ENCODE measurements at regions not wholly inside any gene's neighbourhood (a gene's known extent, or its start where the extent isn't known, plus 50 kb on each side); places are given as distances from the start of the nearest gene placed in this dataset.

- no peaks in the 10 kb centered on the region for H3K4me1 ChIP-seq (ENCODE audit: insufficient read depth, low read length)
- no peak for TF ChIP-seq CTCF (conservative IDR thresholded peaks at IDR 0.05)
- no peak overlapping the region for H3K27ac ChIP-seq (ENCODE audit: insufficient read length, low read depth, low read length)
- H4K91ac ChIP-seq (ENCODE audit: insufficient read length, low read depth, low read length) = no peak overlapping the region
- H3K4me2 ChIP-seq (ENCODE audit: insufficient read depth, insufficient read length, low read length) = no peak overlapping the region
- Mint-ChIP-seq H3K4me1 (peaks cover 0 to 10% of the 10 kb centered on the region in 2 experiments; a peak in 2 of 4 replicates), H3K9me3 (no peaks in the 10 kb centered on the region), H3K27ac (no peak overlapping the region), H3K36me3 (ENCODE audit: insufficient read depth in 1 of 3, low read depth in 3 of 3) (no peaks in the 10 kb centered on the region), H3K4me3 (no peak overlapping the region), H3K27me3 (ENCODE audit: low read depth) (no peaks in the 10 kb centered on the region; the same call in 1 of the 2 replicates)
- H3K14ac ChIP-seq (ENCODE audit: insufficient read depth, low read length) = no peak overlapping the region
- no peaks in the 10 kb centered on the region for H3K27me3 ChIP-seq (ENCODE audit: insufficient read depth, low read length)
- H2AFZ ChIP-seq (ENCODE audit: low read length) = no peak overlapping the region
- no peak overlapping the region for H4K5ac ChIP-seq (ENCODE audit: insufficient read length, low read depth, low read length)
- H3K56ac ChIP-seq (ENCODE audit: insufficient read length, low read depth, low read length) = no peak overlapping the region
- no peaks in the 10 kb centered on the region for H4K20me1 ChIP-seq (ENCODE audit: control insufficient read depth, insufficient read depth, insufficient read length)
- no peaks in the 10 kb centered on the region for H3K79me2 ChIP-seq (ENCODE audit: insufficient read depth, low read length)
- no peak overlapping the region for H2BK12ac ChIP-seq (ENCODE audit: insufficient read length, low read depth, low read length)
- H3K23ac ChIP-seq (ENCODE audit: insufficient read length, low read depth, low read length) = no peak overlapping the region
- 100% methylated on average over 1 of the region's 9 CpGs for WGBS (ENCODE audit: extremely low coverage, insufficient read length, low lambda C conversion rate)
- H3K79me1 ChIP-seq (ENCODE audit: insufficient read depth, low read depth, low read length, poor library complexity, severe bottlenecking) = no peaks in the 10 kb centered on the region
- H3K23me2 ChIP-seq (ENCODE audit: insufficient read length, low read depth, low read length, poor library complexity, severe bottlenecking) = no peaks in the 10 kb centered on the region
- H2BK5ac ChIP-seq (ENCODE audit: insufficient read length, low read length) = no peak overlapping the region
- H2BK120ac ChIP-seq (ENCODE audit: low read depth, low read length, poor library complexity, severe bottlenecking) = no peak overlapping the region
- no peak overlapping the region for H2BK15ac ChIP-seq (ENCODE audit: low read depth, low read length)
- DNase-seq = no peak
- no peak overlapping the region for H2AK5ac ChIP-seq (ENCODE audit: insufficient read length, low read length)
- H3K9ac ChIP-seq (ENCODE audit: extremely low read depth, insufficient read length, low read length) = no peak overlapping the region
- no peak overlapping the region for H3K4ac ChIP-seq (ENCODE audit: low read depth, low read length)
- no peaks in the 10 kb centered on the region for H3K9me3 ChIP-seq (ENCODE audit: control insufficient read depth, low read depth, low read length)
- H4K8ac ChIP-seq (replicated peaks; ENCODE audit: insufficient read length, low read depth, low read length) = no peak overlapping the region
- no peak overlapping the region for H2BK20ac ChIP-seq (ENCODE audit: low read depth, low read length, poor library complexity, severe bottlenecking)
- H3K18ac ChIP-seq (ENCODE audit: insufficient read length, low read depth, low read length) = no peak overlapping the region
- H3T11ph ChIP-seq (ENCODE audit: low read length) = no peak overlapping the region
These were observed 56.6 kb upstream of the SPATA13 start for GRCh38 chr13:24103782-24104372.
